ENCODE measurements at regions not wholly inside any gene's neighbourhood (a gene's known extent, or its start where the extent isn't known, plus 50 kb on each side); places are given as distances from the start of the nearest gene placed in this dataset.

DNA sequence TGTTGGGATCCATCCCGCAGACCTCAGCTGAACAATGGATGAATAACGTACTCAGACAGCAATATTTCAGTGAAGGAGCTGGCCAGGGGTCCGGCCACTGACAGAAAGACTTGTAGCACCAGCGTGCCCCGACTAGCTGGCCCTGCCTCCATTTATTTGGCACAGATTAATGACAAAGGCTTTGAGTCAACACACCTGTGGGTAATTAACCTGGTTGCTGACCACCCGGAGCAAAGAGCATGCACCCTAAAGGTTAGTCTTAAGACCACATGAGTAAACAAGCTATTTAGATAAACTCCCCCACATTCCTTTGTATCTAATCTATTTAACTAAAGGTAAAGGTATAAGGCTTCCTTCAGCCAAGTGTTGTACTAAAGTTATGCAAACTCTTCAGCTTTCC is 868.6 kb downstream of the LRFN5 start:
- POLR2A ChIA-PET, result no interaction called here
- H3K4me3 ChIP-seq (replicated peaks in 1 of 3; ENCODE audit: insufficient read depth in 1 of 3, low read depth in 1 of 3, low read length in 3 of 3), result no peak overlapping the region
- H3K9ac ChIP-seq (replicated peaks; ENCODE audit: extremely low read depth, insufficient read depth, low read length), result no peak overlapping the region
- intact Hi-C loops (cut with micrococcal nuclease), result no loop called here
- H2AFZ ChIP-seq (ENCODE audit: low read depth, low read length), result no peak overlapping the region
- H3K9me3 ChIP-seq (replicated peaks; ENCODE audit: control insufficient read depth, insufficient read depth, low read length), result no peaks in the 10 kb centered on the region
- no peaks in the 10 kb centered on the region for H4K20me1 ChIP-seq (replicated peaks; ENCODE audit: control insufficient read depth, extremely low read depth, insufficient read depth, low read length)
- no peaks in the 10 kb centered on the region for H3K27me3 ChIP-seq (ENCODE audit: control insufficient read depth in 2 of 2, insufficient read depth in 2 of 2, low read length in 2 of 2)
- no peaks in the 10 kb centered on the region for H3K9me1 ChIP-seq (replicated peaks; ENCODE audit: control insufficient read depth, extremely low read depth, insufficient read depth, low read length)
- dilution Hi-C loops (cut with MboI; ENCODE audit: extremely low pct_ligation_motif_present, low sequenced_read_pairs), result no loop called here
- no TSS peak for BruUV-seq (replicated peaks)
- DNase-seq (ENCODE audit: low read depth, low spot score), result no peak
- FAIRE-seq, result no peak
- H3K79me2 ChIP-seq (ENCODE audit: control insufficient read depth, insufficient read depth, low read length), result no peaks in the 10 kb centered on the region
- H3K4me1 ChIP-seq (ENCODE audit: control insufficient read depth, extremely low read depth, insufficient read depth, low read length), result no peaks in the 10 kb centered on the region
- H3K4me2 ChIP-seq (ENCODE audit: insufficient read depth, low read length), result no peak overlapping the region
- TF ChIP-seq JUN (IDR thresholded peaks at IDR 0.05; ENCODE audit: borderline replicate concordance, insufficient read depth, insufficient read length, low read depth), result no peak
- TF ChIP-seq, protein P1, sequence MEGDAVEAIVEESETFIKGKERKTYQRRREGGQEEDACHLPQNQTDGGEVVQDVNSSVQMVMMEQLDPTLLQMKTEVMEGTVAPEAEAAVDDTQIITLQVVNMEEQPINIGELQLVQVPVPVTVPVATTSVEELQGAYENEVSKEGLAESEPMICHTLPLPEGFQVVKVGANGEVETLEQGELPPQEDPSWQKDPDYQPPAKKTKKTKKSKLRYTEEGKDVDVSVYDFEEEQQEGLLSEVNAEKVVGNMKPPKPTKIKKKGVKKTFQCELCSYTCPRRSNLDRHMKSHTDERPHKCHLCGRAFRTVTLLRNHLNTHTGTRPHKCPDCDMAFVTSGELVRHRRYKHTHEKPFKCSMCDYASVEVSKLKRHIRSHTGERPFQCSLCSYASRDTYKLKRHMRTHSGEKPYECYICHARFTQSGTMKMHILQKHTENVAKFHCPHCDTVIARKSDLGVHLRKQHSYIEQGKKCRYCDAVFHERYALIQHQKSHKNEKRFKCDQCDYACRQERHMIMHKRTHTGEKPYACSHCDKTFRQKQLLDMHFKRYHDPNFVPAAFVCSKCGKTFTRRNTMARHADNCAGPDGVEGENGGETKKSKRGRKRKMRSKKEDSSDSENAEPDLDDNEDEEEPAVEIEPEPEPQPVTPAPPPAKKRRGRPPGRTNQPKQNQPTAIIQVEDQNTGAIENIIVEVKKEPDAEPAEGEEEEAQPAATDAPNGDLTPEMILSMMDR (IDR thresholded peaks at IDR 0.05; ENCODE audit: extremely low read depth in 1 of 2, insufficient read depth in 1 of 2, low read depth in 1 of 2, low read length in 2 of 2), result no peak
- no peak for TF ChIP-seq GATA2 (IDR thresholded peaks at IDR 0.05; ENCODE audit: insufficient read depth, insufficient read length, low read depth, low read length)
- no peak for TF ChIP-seq FOS (IDR thresholded peaks at IDR 0.05; ENCODE audit: borderline replicate concordance, insufficient read depth, low read length)
- TF ChIP-seq POLR2AphosphoS5 (IDR thresholded peaks at IDR 0.05; ENCODE audit: insufficient read depth, low read depth, low read length), result no peak
- TF ChIP-seq, protein P2, sequence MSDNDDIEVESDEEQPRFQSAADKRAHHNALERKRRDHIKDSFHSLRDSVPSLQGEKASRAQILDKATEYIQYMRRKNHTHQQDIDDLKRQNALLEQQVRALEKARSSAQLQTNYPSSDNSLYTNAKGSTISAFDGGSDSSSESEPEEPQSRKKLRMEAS (IDR thresholded peaks at IDR 0.05; ENCODE audit: insufficient read depth, insufficient read length), result no peak
- no peak for TF ChIP-seq MYC (IDR thresholded peaks at IDR 0.05; ENCODE audit: low read depth, low read length)
- no peak for TF ChIP-seq POLR2A (IDR thresholded peaks at IDR 0.05; ENCODE audit: low read depth, low read length)
- TF ChIP-seq EZH2 (IDR thresholded peaks at IDR 0.05; ENCODE audit: borderline replicate concordance, low read depth, low read length, severe bottlenecking), result no peak
- H3K36me3 ChIP-seq (ENCODE audit: control insufficient read depth in 2 of 2, extremely low read depth in 1 of 2, insufficient read depth in 2 of 2, low read length in 2 of 2), result no peaks in the 10 kb centered on the region
- H3K27ac ChIP-seq (ENCODE audit: insufficient read depth, low read depth, low read length), result no peak overlapping the region
- CTCF ChIA-PET, result no interaction called here

Data from endothelial cell of umbilical vein (primary cell).